ENCODE measurements at regions not wholly inside any gene's neighbourhood (a gene's known extent, or its start where the extent isn't known, plus 50 kb on each side); places are given as distances from the start of the nearest gene placed in this dataset.

DNA sequence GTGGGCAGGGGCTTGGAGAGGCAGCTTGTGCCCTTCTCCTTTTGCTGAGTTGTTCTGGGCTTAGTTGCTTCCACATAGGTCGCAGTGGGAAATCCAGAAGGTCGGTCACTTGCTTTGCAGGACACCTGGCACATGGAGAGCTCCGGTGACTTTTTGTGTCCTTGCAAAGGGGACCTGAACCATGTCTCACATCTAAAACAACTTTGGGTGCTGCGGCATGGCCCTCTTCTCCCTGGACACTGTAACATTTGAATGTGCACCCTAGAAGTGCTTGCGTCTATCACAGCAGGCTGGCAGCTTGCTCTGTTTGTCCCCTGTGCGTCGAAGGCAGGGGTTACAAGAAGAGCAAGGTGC is 189.9 kb upstream of the TWIST2 start:
- TF ChIP-seq GATA2 (IDR thresholded peaks at IDR 0.05; ENCODE audit: low read depth, low read length) = no peak
- TF ChIP-seq GATA3 (IDR thresholded peaks at IDR 0.05; ENCODE audit: low read depth, low read length) = no peak

DNA sequence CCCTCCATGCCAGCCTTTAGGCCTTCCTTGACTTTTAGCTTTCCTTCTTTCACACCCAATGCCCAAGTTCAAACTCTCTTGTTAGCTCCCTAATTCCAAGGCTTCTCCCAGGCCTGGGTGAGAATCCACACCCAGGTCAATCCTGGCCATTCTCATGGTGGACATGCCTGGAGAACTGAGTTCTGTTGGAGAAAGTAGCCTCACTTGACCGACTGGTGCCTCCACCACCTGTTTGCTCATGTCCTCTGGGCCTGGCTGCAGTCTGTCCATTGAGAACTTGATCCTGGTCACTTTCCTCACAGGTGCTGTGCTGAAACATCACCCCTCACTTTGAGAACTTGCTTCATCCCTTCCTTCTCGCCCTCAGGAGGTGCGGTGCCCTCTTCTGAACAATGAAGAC is 189.1 kb upstream of the TWIST2 start:
- TF ChIP-seq GATA2 (IDR thresholded peaks at IDR 0.05; ENCODE audit: low read depth, low read length) (no peak), GATA3 (IDR thresholded peaks at IDR 0.05; ENCODE audit: low read depth, low read length) (no peak)

DNA sequence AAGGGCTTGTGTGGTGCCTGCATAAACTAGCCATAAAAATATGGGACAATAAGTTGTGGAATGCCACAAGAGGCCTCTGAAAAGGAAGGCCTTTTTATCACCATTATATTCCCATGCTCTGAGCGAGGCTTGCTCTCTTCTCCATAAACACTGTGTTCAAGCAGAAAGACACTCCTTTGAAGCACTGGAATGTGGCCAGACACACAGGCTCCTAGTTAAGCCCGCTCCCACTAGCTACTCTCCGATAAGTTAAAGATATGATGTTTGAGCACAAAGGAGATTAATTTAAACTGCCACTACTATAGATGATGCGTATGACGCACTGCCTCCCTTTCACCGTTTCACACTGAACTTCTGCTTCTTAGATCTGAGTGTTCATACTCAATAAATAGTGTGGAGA is 188.7 kb upstream of the TWIST2 start:
- TF ChIP-seq GATA2 (IDR thresholded peaks at IDR 0.05; ENCODE audit: low read depth, low read length) (no peak), GATA3 (IDR thresholded peaks at IDR 0.05; ENCODE audit: low read depth, low read length) (no peak)

DNA sequence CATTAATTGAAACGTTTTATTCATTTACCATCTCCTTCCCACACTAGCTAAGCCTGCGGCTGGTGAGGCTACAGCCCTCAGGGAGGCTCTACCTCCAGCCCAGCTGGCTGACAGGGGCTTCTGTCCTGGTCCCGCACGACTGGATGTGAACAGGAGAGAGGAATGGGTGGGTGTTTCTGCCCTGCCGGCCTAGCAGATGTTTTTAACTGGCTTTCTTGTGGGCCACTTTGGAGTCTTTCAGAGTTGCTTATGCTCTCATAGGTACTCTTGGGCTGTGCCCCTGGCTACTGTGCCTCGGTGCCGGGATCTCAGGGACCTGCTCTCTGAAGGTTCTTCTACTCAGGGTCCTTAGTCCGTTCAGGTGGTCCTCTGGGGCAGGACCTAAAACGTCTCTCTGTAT is 184.3 kb upstream of the TWIST2 start:
- TF ChIP-seq GATA3 (IDR thresholded peaks at IDR 0.05; ENCODE audit: low read depth, low read length) = no peak
- no peak for TF ChIP-seq GATA2 (IDR thresholded peaks at IDR 0.05; ENCODE audit: low read depth, low read length)

DNA sequence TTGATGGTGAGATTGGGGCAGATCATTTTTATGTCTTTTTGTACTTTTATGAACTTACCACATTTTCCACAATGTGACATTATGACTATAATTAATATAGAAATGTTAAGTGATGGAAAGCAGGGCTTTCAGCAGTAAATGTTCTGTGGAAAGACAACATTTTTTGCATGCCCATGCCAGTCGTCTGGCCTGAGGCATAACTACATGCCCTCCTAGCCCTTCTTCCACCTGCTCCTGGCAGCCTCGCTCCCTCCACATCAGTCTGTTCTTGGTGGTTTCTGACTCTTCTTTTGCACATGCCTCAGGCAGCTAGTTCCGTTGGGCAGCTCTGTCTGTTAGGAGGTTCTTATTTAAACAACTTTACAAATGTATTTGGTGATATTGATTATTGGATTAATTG is 182.0 kb upstream of the TWIST2 start:
- TF ChIP-seq GATA3 (IDR thresholded peaks at IDR 0.05; ENCODE audit: low read depth, low read length) (no peak), GATA2 (IDR thresholded peaks at IDR 0.05; ENCODE audit: low read depth, low read length) (no peak)

DNA sequence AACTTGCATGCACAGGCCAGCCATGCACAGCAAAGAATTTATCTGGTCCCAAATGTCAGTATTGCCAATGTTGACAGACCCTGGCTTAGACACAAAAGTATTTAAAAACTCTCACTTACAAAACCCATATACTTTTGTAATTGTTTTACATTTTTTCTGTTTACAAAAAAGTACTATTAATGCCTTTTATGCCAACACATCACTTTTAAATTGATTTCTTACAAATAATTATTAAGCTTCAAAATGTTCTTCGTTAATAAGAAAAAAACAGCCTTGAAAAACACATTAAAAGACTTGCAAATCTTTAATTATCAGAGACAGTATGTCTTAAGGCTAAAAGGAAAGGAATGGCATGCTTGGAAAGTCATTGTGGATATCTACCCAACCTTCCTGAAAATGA is 181.3 kb upstream of the TWIST2 start:
- no peak for TF ChIP-seq GATA3 (IDR thresholded peaks at IDR 0.05; ENCODE audit: low read depth, low read length)
- TF ChIP-seq GATA2 (IDR thresholded peaks at IDR 0.05; ENCODE audit: low read depth, low read length) = no peak

DNA sequence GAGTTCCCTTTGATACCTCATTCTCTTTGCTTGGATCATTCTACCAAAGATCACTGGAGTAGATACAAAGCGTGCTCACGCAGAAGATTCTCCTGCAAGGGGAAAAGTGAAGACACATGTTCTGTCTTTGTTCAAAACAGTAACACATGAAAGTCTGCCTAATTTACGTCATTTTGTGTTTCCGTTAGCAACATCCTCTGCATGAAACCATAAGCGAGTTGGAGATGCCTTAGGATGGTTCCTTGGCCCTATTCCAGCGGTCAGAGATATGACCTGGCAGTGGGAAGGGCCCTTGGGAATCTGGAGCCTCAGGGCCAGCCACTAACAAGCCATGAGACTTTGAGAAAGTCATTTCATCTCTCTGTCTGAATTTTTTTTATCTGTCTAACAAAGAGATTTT is 180.9 kb upstream of the TWIST2 start:
- TF ChIP-seq GATA3 (IDR thresholded peaks at IDR 0.05; ENCODE audit: low read depth, low read length) (no peak), GATA2 (IDR thresholded peaks at IDR 0.05; ENCODE audit: low read depth, low read length) (0 out of 2 replicates have a peak, but pooled peaks have one; percentile 6)

DNA sequence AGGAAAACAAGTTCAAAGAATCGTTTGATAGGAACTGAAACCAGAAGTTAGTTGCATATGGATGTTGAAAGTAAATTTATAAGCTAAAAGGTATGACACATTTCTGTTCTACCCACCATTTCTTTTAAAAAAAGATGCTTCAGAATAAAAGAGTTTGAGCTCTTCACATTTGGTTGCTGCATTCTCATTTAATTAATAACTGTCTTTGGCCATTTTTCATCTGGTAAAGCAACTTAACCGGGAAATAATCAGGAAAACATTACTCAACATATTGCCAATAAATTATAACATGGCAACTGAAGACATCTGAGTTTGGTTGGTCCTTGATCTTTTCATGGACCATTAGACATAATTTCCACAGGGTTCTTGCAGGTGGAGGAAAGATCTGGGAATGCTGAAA is 180.2 kb upstream of the TWIST2 start:
- TF ChIP-seq GATA2 (IDR thresholded peaks at IDR 0.05; ENCODE audit: low read depth, low read length) = no peak
- no peak for TF ChIP-seq GATA3 (IDR thresholded peaks at IDR 0.05; ENCODE audit: low read depth, low read length)

DNA sequence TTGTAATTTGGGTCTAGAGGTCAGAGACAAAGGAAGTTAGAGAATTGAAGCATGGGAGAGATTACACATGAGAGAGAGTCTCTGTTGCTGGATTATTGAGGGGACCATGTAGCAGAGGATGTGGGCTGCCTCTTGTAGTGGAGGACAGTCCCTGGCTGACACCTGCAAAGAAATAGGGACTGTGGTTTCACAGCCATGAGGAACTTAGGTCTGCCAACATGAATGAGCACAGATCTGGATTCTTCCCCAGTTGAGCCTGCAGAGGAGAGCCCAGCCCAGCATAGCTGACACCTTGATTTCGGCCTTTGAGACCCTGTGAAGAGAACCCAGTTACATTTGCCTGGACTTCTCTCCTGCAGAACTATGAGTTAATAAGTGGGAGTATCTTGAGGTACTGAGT is 179.5 kb upstream of the TWIST2 start:
- TF ChIP-seq GATA3 (IDR thresholded peaks at IDR 0.05; ENCODE audit: low read depth, low read length) (no peak), GATA2 (IDR thresholded peaks at IDR 0.05; ENCODE audit: low read depth, low read length) (no peak)

DNA sequence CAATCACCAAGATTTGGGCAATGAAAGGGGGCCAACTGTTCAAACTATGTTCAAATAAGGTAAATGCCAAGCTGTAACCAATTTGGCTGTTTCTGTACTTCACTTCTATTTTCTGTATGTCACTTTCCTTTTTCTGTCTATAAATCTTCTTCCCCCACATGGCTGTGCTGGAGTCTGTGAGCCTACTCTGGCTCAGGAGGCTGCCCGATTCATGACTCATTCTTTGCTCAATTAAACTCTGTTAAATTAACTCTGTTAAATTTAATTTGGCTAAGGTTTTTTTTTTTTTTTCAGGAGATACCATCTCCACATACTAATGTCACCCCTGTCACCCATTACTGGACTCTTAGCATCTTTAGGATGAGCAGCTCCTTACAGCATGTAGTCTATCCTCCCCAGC is 178.8 kb upstream of the TWIST2 start:
- TF ChIP-seq GATA3 (IDR thresholded peaks at IDR 0.05; ENCODE audit: low read depth, low read length) (no peak), GATA2 (IDR thresholded peaks at IDR 0.05; ENCODE audit: low read depth, low read length) (no peak)

DNA sequence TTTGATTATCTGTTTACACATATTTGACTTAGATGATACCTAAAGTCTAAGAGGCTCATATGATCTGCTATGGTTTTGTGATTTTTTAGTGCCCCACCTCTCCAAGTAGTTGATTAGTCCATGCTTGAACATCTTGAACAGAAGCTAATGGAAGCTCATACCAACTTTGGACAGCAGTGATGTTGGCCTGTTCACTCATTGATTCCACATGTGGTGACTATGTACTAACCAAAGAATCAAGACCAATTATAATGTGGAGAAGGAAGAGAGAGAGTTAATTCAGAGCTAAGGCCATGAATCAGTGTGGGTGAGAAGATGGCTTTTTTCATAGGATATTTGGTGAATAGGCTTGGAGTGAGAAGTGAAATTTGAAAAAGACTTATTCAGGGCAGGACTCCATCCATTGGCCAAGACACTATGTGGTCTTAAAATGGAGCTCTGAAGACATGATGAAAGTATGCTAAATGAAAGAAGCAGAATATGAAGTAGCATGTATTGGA is 178.3 kb upstream of the TWIST2 start:
- TF ChIP-seq GATA3 (IDR thresholded peaks at IDR 0.05; ENCODE audit: low read depth, low read length) = no peak
- no peak for TF ChIP-seq GATA2 (IDR thresholded peaks at IDR 0.05; ENCODE audit: low read depth, low read length)

DNA sequence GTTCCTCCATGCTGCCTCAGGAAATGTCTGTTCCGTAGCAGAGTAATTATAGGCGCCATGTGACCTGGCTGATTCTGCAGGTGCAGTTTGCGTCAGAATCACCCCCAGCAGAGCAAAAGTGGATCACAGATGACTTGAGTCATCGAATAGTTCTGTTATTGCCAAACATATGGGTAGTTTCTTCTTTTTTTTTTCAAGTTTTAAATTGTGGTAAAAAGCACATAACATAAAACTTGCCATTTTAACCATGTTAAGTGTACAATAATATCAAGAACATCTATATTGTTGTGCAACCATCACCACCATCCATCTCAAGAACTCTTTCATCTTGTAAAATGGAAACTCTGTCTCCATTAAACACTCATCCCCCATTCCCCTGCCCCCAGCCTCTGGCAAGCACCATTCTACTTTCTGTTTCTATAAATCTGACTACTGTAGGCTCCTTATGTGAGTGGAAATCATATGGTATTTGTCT is 177.7 kb upstream of the TWIST2 start:
- no peak for TF ChIP-seq GATA3 (IDR thresholded peaks at IDR 0.05; ENCODE audit: low read depth, low read length)
- no peak for TF ChIP-seq GATA2 (IDR thresholded peaks at IDR 0.05; ENCODE audit: low read depth, low read length)

DNA sequence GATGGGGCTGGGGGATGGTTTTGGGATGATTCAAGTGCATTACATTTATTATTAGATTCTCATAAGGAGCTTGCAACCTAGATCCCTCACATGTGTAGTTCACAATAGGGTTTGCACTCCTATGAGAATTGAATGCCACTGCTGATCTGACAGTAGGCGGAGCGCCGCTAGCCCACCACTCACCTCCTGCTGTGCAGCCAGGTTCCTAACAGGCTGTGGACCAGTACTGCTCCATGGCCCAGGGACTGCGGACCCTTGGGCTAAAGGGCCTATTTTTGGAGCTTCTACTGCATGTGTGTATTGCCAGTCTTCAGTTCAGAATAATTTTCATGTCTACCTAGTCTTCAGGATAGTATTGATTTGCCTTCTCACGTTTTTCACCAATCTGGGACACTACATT is 165.3 kb upstream of the TWIST2 start:
- no peak for TF ChIP-seq GATA3 (IDR thresholded peaks at IDR 0.05; ENCODE audit: low read depth, low read length)
- no peak for TF ChIP-seq GATA2 (IDR thresholded peaks at IDR 0.05; ENCODE audit: low read depth, low read length)

DNA sequence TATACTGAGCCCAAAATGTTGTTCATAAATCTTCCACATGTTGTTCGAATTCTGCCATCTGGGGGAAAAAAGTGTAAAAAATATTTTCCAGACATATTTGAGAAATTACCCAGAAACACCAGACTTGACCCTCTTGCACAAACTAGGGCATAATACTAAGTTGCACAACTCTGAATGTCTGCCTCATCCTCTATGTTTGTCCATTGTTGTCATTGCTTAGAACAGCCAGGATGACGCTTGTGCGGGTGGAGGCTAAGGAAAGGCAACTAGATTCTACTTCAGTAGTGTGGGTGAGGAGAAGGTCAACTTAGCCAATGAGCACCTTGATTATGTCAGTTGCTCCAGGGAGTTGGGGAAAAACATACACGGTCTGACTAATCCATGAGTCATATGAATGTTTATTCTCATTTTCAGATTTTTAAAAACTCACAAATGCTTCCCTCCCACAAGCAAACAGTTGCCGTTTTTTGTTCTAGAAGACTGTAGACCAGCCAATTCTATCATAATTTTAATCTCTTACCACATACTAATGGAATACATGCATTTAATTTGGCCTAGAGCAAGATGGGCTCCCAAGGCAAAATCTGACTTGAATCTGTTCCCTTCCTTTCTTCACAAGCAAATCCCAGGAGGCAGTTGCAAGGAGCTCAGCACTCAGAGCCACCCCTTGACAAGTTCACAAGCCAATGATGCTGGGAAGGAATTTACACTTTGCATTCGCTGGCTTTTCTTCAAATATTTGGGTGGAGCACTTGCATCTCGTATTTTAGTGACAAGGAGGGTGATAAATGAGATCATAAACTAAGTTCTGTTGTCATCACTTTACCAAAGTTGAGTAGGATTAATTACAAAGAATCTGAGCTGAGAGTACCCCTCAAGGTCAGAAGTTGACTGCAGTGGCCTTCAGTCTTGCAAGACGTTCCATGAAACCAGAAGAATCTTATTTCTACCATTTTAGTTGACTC is 163.2 kb upstream of the TWIST2 start:
- no peak for TF ChIP-seq GATA3 (IDR thresholded peaks at IDR 0.05; ENCODE audit: low read depth, low read length)
- no peak for TF ChIP-seq GATA2 (IDR thresholded peaks at IDR 0.05; ENCODE audit: low read depth, low read length)

DNA sequence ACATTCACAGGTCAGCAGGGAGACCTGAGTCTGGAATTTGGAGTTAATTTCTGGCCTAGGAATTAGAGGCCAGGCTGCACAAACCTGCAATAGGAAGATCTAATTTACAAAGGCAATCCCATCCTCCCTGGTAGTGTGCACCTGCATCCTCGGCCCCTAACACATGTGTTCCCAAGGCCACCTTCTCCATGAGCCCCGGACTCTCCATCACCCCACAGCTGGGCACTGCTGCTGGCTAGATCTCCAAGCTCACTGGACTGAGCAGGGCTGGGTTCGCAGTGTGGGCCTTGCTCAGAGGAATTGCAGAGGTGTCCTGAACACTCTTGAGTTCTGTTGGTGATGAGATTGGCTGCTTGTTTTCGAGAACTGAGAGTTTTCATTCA is 162.6 kb upstream of the TWIST2 start:
- no peak for TF ChIP-seq GATA3 (IDR thresholded peaks at IDR 0.05; ENCODE audit: low read depth, low read length)
- no peak for TF ChIP-seq GATA2 (IDR thresholded peaks at IDR 0.05; ENCODE audit: low read depth, low read length)

Data from SH-SY5Y (cell line).